ENCODE measurements at regions not wholly inside any gene's neighbourhood (a gene's known extent, or its start where the extent isn't known, plus 50 kb on each side); places are given as distances from the start of the nearest gene placed in this dataset.

GRCh38 chr5:75909223-75909622, 174.0 kb upstream of the SV2C start:
- H3K79me2 ChIP-seq (ENCODE audit: insufficient read depth, low read length), result no peaks in the 10 kb centered on the region
- POLR2A ChIA-PET, result no interaction called here
- ATAC-seq (no peak), FAIRE-seq (no peak), DNase-seq (ENCODE audit: low spot score) (no peak)
- in situ Hi-C loops (cut with HindIII; ENCODE audit: extremely low pct_ligation_motif_present, low pct_unique_long_range_greater_than_20kb) (no loop called here), intact Hi-C loops (cut with micrococcal nuclease; ENCODE audit: unreplicated experiment) (no loop called here)
- H3K4me1 ChIP-seq (ENCODE audit: insufficient read depth, low read length), result no peaks in the 10 kb centered on the region
- H4K20me1 ChIP-seq (ENCODE audit: insufficient read depth, low read length), result no peaks in the 10 kb centered on the region
- H3K27me3 ChIP-seq (ENCODE audit: control insufficient read depth in 1 of 2, insufficient read depth in 2 of 2, low read length in 2 of 2), result no peaks in the 10 kb centered on the region; a peak in 1 of 5 replicates
- no peaks in the 10 kb centered on the region for H3K9me3 ChIP-seq (ENCODE audit: low read length)
- WGBS (ENCODE audit: low lambda C conversion rate), result 0% methylated on average over 1 of the region's 1 CpG
- BruUV-seq (replicated peaks), result no TSS peak
- TF ChIP-seq SCMH1 (CRISPR knock-in tag; IDR thresholded peaks at IDR 0.05; ENCODE audit: borderline replicate concordance), result no peak
- TF ChIP-seq NFE2 (CRISPR knock-in tag; IDR thresholded peaks at IDR 0.05), result no peak
- no peak for TF ChIP-seq SNRNP70 (IDR thresholded peaks at IDR 0.05; ENCODE audit: low read depth, low read length)
- no peak for TF ChIP-seq ZNF841 (CRISPR knock-in tag; IDR thresholded peaks at IDR 0.05; ENCODE audit: borderline replicate concordance)
- TF ChIP-seq POLR2A (IDR thresholded peaks at IDR 0.05; ENCODE audit: insufficient read depth in 1 of 2, low read depth in 2 of 2, low read length in 2 of 2), result no peak
- TF ChIP-seq ZFYVE20 (CRISPR knock-in tag; IDR thresholded peaks at IDR 0.05; ENCODE audit: borderline replicate concordance, low read depth), result no peak
- no peak for TF ChIP-seq ZFP82 (CRISPR knock-in tag; IDR thresholded peaks at IDR 0.05; ENCODE audit: borderline replicate concordance)
- TF ChIP-seq ZNF614 (CRISPR knock-in tag; IDR thresholded peaks at IDR 0.05; ENCODE audit: borderline replicate concordance), result no peak
- TF ChIP-seq HDAC2 (CRISPR knock-in tag; IDR thresholded peaks at IDR 0.05), result no peak
- no peak for TF ChIP-seq JARID2 (CRISPR knock-in tag; IDR thresholded peaks at IDR 0.05; ENCODE audit: insufficient replicate concordance)
- TF ChIP-seq THRA (CRISPR knock-in tag; IDR thresholded peaks at IDR 0.05; ENCODE audit: borderline replicate concordance), result no peak
- no peak for TF ChIP-seq ARNTL (CRISPR knock-in tag; IDR thresholded peaks at IDR 0.05)
- no peak for TF ChIP-seq ONECUT2 (CRISPR knock-in tag; IDR thresholded peaks at IDR 0.05)
- no peak for TF ChIP-seq EZH2 (conservative IDR thresholded peaks at IDR 0.05; ENCODE audit: low read depth, low read length)
- no peak for TF ChIP-seq ZNF543 (CRISPR knock-in tag; IDR thresholded peaks at IDR 0.05)
- TF ChIP-seq ZBTB37 (CRISPR knock-in tag; IDR thresholded peaks at IDR 0.05), result no peak
- no peak for TF ChIP-seq ZNF230 (CRISPR knock-in tag; IDR thresholded peaks at IDR 0.05)
- TF ChIP-seq ZMAT5 (CRISPR knock-in tag; IDR thresholded peaks at IDR 0.05; ENCODE audit: borderline replicate concordance, low read depth), result no peak
- no peak for TF ChIP-seq RBAK (CRISPR knock-in tag; IDR thresholded peaks at IDR 0.05)
- no peak overlapping the region for H3K27ac ChIP-seq (ENCODE audit: extremely low read length, insufficient read depth, low read length)
- H2AFZ ChIP-seq (ENCODE audit: low read length), result no peak overlapping the region
- H3K4me2 ChIP-seq (ENCODE audit: low read depth, low read length), result no peak overlapping the region
- H3K36me3 ChIP-seq (replicated peaks in 1 of 2; ENCODE audit: control insufficient read depth in 1 of 2, insufficient read depth in 2 of 2, low read length in 2 of 2), result no peaks in the 10 kb centered on the region
- CTCF ChIA-PET (ENCODE audit: low intra/inter-chr PET ratio, low total read pairs), result no interaction called here
- H3K9ac ChIP-seq (ENCODE audit: insufficient read depth, low read depth, low read length), result no peak overlapping the region
- H3K4me3 ChIP-seq (replicated peaks in 1 of 3; ENCODE audit: insufficient read depth in 1 of 3, low read depth in 2 of 3, low read length in 3 of 3), result no peak overlapping the region

Data from HepG2 (cell line).